GM19395 (cell line): ENCODE measurements at regions not wholly inside any gene's neighbourhood (a gene's known extent, or its start where the extent isn't known, plus 50 kb on each side); places are given as distances from the start of the nearest gene placed in this dataset.
"Not testable (repeated sequence)": the region's sequence is repeated elsewhere in the genome, so short reads cannot be mapped to it uniquely, and the experiment has no call there.

Experiments used
- ATAC-seq: cut with Tn5 transposase; IDR thresholded peaks from one replicate; pipeline ENCODE4 v1.9.1; 2021; ENCODE audit warnings: mild to moderate bottlenecking, moderate library complexity; ENCODE audit not compliant: unreplicated experiment

DNA sequence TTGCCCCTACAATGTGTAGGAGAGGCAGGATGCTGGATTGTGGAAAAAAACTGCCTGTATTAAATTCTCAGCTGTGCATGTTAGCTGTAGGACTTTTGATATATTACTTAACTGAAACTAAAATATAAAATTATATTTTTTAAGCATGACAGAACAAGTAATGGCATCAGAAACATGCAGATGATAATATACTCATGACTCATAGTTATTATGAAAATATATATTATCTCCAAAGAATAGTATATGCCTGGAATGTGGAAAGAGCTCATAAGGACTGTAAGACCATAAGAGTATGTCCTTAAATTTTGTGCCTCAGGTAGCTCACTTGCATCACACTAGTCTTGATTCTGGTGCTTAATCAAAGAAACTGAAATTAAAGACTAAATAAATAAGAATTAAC lies 1100.6 kb downstream of the TECRL start:
- ATAC-seq = no peak

DNA sequence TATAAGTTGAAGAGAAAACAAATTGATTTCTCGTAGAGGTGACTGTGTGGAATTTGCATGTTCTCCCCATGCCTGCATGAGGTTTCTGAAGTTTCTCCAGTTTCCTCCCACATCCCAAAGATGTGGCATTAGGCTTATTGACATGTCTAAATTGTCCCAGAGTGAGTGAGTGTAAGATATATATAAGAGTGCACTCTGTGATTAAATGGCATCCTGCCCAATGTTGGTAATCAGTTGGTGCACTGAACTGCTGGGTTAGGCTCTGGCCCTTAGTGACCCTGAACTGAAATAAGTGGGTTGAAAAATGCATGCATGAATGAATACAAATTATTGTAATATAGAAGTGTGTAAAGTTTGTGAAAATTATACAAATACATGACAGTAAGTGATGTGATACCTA lies 1106.5 kb downstream of the TECRL start:
- ATAC-seq = no peak

DNA sequence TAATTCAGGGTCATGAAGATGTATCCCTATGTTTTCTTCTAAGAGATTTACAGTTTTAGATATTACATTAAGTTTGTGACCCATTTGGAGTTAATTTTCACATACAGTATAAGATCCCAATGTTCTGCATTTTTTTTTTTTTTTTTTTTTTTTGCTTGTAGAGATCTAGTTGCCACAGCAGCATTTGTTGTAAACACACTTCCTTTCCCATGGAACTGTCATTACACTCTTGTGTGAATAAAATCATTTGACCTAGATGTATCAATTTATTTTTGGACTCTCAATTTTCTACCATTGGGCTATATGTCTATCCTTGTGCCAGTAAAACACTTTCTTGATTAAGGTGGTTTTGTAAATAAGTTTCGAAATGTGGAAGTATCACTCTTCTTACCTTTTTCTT lies 1107.2 kb downstream of the TECRL start:
- no peak for ATAC-seq

DNA sequence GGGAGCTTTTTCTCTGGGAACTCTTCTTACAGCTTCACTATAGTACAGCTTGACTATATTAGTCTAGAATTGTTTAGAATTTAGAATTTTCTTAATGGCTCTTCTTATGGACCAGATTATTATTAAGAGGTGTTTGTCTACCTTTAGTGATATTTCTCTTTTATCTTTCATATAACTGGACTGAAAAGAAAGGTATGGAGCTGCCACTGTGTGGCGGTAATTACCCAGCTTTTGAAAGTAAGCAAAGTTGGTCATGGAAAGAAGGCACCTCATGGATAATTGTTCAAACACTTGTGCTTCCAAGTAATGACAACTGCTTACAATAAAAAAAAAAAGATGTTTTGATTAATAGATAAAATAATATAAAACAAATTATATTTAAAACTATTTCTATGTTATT lies 1112.5 kb downstream of the TECRL start:
- ATAC-seq = no peak

DNA sequence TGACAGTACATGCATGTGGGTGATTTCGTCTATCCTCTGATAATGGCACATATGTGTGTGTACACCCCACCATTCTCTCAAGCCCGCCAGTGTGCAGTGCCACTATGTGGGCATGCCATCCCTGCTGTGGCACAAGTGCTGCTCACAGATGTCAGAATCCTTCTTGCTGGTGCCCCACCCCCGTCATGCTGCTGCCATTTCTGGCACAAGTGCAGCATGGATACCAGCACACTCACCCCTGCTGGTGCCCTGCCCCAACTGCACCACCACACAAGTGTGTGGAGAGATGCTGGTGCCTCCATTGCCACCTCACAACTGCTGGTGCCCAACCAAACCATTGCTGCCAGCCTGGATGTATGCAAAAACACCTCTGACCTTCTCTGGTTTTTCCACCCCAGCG lies 1133.8 kb downstream of the TECRL start:
- no peak for ATAC-seq

DNA sequence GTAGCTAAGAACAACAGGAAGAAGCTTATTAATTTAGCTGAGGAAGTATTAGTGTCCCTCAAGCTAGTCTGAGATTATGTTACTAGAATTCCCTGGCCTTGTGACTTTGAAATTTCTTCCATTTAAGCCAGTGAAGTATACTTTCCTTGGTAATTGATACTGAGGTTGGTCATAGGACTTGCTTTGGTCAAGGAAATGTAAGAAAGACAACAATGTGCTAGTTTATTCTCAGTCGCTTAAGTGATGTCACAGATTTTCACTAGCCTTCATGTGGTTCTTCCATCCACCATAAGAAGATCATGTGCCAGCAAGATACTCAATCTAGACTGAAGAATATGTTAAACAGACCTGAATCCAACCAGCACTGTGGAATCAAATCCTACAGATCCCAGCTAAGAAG lies 1140.1 kb downstream of the TECRL start:
- ATAC-seq = no peak

DNA sequence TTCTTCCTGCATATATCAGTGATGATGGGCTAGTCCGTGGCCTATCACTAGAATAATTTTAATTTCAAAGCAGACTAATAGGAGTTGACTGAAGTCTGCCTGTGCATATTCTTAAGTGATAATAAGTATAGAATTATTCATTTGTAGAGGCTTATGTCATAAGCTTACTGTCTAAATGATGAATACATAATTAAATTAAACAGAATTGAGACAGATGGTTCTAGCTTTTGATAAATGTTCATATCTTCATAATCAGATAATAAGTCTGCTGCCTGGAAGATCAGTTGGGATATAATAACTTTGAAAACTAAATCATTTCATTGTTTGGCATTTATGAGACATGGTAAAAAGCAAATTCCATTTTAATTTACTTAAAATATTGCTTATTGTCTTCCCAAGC lies 1175.6 kb downstream of the TECRL start:
- no peak for ATAC-seq

DNA sequence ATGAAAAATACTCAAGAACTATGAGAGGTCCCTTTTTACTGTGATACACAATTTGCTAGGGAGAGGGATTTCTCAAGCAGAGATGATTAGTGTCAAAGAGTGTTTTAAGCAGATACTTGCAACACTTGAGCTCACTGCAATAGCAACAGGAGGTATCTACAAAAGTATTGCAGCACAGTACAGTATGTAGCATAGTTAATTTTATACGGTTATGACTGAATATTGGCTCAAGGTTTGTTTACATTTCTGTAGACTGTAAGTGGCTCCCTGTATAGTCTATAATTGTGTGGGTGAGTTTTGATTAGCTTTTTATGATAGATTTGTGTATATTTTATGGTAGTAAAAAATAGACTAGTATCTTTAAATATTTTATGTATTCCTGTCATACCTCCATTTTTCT lies 1177.2 kb downstream of the TECRL start:
- no peak for ATAC-seq

DNA sequence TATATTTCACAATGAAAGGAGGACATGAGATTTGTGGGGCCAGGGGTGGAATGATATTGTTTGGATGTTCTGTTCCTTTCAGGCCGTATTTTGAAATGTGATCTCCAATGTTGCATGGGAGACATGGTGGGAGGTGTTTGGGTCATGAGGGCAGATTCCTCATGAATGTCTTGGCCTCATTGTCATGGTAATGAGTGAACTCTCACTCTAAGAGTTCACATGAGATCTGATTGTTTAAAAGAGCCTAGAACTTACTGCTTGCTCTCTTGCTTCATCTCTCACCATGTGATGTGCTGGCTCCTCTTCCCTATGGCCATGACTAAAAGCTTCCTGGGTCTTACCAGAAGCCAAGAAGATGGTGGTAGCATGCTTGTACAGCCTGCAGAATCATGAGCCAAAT lies 1183.0 kb downstream of the TECRL start:
- no peak for ATAC-seq

DNA sequence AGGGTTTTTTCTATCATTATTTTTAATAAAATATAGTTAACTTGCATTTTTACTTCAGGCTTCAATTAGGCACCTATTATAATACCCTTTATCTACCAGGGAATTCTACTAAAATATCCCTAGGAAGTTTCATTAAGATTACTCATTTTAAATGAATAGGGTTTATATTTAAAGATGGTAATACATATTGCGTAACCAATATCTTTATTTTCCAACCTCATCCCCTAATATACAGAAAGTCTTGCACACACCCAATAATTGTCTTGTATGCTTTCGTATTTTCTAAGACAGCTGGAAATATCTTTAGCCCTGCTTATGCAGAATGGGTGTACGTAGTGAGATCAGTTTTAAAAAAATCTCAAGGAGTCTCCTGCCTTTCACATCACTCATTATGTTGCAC lies 1186.8 kb downstream of the TECRL start:
- ATAC-seq = no peak

DNA sequence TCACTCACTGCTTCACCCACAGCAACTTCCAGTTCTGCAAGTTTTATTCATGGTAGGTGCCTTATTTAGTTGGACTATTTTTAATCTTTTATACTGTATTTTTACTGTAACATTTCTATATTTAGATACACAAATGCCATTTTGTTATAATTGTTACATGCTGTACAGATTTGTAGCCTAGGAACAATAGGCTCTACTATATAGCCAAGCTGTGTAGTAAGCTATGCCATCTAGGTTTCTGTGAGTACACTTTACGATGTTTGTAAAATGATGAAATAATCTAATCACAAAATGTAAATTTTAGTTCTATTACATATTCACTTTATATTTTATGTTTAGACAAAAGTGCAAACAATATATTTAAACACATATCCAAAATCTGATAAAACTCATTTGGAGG lies 1187.8 kb downstream of the TECRL start:
- no peak for ATAC-seq

DNA sequence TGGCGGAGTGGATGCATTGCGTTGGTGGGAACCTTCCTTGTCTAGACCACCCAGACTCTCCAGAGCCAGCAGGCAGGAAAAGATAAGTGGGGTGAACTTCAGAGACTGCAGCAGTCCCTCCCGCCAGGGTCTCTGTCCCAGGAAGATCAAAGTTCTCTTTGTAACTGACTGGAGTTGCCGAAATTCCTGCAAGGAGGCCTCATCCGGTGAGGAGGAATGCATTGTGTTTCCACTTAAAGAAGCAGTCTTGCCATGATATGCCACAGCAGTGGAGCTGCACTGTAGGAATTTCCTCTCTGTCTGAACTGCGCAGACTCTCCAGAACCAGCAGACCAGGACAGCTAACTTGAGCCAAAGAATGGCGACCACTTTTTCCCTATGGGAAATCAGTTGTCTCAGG lies 1190.4 kb downstream of the TECRL start:
- ATAC-seq = no peak

DNA sequence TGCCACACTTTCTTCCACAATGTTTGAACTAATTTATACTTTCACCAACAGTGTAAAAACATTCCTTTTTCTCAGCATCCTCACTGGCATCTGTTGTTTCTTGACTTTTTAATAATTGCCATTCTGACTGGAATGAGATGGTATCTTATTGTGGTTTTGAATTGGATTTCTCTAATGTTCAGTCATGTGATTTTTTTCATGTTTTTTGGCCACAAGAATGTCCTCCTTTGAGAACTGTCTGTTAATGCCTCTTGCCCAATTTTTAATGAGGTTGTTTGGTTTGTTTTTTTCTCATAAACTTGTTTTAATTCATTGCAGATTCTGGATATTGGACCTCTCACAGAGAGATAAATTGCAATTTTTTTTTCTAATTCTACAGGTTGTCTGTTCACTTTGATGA lies 1195.2 kb downstream of the TECRL start:
- no peak for ATAC-seq

DNA sequence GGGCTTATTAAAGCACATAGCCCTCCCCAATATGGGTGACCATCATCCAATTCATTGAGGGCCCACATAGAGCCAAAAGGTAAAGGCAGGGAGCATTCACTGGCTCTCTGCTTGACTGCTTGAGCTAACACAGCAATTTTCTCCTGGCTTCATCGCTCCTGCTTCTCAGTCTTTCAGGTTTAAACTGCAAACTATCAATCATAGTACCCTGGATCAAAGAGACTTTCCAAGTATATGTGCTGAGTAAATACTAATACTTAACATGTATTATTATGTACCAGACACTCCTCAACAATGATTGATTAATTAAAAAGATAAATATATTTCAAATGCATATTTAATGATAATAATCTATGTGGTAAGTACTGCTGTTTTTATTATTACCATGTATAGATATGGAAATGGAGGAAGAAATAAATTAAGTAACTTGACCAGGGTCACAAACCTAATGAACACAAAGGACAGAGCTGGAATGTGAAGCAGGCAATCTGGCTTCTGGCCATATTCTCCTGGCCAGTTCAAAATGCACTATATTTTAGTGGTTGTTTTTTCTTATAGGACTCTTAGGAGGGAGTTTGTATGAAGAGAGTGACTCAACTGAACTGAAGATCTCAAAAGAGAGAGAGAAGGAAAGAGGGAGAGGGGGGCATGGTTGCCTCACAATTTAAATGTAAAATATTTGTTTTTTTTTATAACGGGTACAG lies 1197.3 kb downstream of the TECRL start:
- ATAC-seq = no peak

DNA sequence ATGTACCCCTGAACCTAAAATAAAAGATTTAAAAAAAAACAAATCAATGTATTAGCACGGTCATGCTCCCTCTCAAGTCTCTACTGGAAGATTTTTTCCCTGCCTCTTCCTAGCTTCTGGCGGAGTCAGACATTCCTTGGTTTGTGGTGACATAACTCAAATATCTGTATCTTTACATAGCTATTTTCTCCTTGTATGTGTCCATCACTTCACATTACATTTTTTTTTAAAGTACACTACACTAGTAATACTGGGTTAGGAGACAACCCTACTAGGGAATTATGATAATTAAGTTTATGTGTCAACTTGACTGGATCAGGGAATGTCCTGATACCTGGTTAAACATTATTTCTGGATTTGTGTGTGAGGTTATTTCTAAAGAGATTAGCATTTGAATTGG lies 1197.9 kb downstream of the TECRL start:
- ATAC-seq = no peak

DNA sequence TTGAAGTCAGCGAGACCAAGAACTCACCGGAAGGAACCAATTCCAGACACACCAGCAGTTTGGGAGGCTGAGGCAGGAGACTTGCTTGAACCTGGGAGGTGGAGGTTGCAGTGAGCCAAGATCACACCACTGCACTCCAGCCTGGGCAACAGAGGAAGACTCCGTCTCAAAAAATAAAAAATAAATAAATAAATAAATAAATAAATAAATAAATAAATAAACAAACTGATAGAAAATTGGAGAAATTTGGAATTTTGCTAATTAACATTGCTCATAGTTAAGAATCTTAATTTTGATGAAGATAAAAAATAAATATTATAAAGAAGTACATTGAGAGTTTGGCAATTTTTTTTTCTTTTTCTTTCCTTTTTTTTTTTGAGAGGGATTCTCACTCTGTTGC lies 1216.2 kb downstream of the TECRL start:
- ATAC-seq = not testable (repeated sequence)

DNA sequence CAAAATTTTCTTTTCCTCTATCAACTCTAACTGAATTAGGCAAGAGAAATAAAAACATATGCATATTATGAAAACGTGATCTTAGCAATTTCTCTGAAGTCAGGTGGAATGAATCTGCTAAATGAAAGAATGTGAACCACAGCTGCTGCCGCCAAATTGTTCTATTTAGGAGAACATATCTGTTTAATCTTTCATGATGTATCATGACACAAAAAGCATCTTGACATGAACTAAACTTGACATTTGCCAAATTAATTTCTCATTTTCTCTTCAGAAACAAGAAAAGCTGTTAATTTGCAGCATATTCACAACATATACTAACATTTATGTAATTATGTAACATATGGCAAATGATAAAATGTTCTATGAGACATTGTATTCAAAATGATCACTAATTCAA lies 1237.9 kb downstream of the TECRL start:
- no peak for ATAC-seq

DNA sequence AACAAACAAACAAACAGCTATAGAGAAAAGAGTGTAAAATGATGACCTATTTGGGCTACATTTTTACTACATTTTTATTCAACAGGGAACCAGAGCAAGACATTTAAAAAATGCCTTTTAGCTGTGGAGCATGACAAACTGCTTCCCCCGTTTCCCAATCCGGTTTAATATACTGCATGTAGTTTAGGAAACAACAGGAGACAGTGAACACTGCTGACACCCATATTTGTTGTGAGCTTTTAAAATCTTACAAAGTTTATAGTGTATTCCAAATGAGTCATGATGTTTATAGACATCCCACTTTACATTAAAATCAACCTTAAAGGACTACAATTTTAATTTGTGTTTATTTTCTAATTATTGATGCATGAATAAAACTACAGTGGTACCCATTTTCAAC lies 1238.3 kb downstream of the TECRL start:
- no peak for ATAC-seq

DNA sequence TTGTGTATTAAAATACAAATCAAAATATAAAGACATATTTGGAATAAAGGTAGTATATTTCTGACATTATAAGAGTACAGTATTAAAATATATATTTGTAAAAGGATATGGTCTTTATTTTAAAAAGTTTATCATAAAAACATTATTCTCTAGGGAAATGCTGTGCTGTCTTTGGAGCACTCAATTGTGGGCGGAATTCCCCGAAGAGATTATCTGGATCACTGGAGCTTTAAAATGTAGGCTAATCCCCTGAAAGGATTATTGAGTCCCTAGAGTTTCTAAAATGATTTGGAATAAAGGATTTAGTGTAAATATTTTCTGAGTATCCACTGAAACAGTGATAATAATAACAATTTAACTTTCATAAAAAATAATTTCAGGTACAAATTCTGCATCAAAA lies 1239.4 kb downstream of the TECRL start:
- no peak for ATAC-seq

DNA sequence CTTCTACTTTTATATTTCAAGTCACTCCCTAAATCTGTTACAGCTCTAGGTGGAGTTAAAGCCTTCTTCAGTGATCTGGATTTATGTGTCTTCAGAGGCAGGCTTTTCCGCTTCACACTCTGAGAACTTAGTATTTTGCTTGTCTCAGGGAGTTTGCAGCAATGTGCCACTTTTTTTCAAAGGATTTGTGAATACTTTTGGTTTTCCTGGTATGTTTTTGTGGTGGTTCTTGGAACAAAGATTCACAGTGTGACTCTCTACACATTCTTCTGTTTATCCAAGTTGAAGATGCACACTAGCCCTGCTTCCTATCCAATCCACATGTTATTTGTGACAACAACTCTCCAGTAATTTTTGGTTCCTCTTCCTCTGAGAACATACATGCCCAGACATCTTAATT lies 1253.7 kb downstream of the TECRL start:
- ATAC-seq = no peak

DNA sequence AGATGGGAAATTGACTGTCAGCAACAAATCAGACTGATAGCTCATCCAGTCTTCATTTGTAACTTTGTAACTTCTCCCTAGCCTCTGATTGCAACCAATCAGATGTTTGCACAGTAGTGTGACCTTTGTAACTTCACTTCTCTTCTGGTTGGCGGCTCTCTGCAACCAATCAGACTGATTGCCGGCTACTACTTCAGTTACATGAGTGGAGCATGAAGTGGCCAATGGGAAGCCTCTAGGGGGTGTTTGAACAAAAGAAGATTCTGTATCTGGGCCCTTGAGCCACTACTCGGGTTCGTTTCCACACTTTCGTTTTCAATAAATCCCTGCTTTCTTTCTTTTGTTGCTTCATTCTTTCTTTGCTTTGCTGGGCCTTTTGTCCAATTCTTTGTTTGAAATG lies 1285.8 kb downstream of the TECRL start:
- ATAC-seq = no peak

DNA sequence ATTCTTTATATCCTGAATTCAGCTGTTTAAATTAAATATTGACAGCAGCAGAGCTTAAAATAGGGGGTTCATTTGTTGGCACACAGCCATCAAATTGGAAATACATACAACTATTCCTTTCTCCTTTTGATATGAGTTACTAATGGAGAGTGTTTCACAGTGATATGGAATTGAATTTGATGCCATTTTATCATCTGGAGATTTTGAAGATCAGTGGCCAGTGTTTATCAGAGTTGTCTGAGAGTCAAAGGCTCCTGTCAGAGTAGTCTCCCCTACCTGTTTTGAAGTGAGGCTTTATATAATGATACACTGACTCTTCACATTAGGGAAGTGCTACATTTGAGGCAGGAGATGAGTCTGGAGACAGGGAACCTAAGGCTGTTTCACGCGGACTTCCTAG lies 1286.3 kb downstream of the TECRL start:
- ATAC-seq = no peak

DNA sequence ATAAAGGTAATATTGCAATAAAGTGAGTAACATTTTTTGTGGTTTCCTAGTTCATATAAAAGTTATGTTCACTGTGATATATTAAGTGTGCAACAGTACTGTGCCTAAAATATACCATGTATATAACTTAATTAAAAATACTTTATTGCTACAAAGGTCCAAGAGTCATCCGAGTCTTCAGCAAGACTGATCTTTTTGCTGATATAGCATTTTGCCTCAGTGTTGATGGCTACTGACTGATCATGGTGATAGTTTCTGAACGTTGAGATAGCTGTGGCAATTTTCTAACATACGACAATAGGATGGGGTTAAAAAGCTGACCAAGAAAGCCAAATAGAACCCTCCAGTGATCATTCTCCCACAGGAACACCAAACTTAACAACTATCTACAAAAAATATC lies 1302.7 kb downstream of the TECRL start:
- no peak for ATAC-seq

DNA sequence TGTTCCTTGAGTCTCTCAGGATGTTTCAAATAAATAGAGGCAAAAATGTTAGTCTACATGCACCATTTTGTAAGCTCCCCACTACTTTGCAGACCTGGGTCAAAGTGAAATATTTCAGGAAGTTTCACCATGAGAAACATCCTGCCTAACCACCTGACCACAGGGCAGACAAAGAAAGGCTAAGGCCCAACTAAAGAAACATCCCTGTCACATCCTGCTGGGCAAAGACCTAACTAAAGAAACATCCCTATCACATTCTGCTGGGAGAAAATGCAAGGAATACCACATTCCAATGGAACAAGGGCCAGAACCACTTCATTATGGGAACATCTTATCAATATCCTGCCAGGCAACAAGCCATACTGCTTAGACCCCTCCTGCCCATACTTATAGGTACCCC lies 1303.4 kb downstream of the TECRL start:
- no peak for ATAC-seq
